Ammon's horn (tissue), 1 donor: ENCODE measurements at regions not wholly inside any gene's neighbourhood (a gene's known extent, or its start where the extent isn't known, plus 50 kb on each side); places are given as distances from the start of the nearest gene placed in this dataset.
"Not testable (repeated sequence)": the region's sequence is repeated elsewhere in the genome, so short reads cannot be mapped to it uniquely, and the experiment has no call there.

Experiments
- DNase-seq: peaks from one replicate; pipeline ENCODE4 v3.0.0-alpha.2; 2016; ENCODE audit warnings: low spot score

- DNase-seq: no peak
Observed at GRCh38 chr5:17400724-17401469, 97.1 kb upstream of the TAF11L2 start.

DNA sequence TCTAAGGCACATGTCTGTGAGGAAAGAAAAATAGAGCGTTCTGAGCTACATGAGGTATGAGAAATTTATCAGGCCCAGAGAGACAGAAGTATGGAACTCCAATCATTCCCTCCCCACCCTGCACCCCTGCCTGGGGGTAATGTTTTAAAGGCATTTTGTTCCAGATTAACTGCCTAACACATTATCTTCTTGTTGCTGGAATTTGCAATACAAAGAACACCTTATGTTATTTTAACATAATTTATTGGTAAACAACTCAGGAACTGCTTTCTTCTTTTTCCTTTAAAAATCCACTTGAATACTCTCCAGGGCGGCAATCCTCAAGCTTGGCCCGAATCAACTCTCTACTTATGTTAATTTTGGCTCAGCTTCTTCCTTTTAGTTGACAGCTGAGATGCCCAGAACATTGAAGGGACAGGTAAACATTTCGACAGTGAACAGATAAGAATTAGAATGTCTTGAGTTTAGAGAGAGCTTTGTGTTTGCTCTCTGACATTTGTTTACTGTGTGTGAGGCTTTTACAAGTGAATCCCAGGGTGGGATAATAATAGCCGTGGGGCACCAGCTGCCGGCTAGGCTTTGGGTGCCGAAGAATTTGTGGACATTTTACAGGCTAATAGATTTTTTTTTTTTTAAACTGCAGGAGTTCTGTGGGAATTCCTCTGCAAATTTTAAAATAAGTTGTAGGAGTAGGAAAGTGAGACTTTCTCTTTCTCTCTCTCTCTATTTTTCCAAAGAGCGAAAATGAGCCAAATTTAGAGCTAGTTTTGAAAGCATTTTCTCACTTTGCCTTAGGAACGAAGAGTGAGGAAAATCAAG lies 96.4 kb upstream of the TAF11L2 start:
- no peak for DNase-seq

GRCh38 chr5:17402289-17403121 lies 95.5 kb upstream of the TAF11L2 start:
- no peak for DNase-seq

- DNase-seq: no peak
Observed at GRCh38 chr5:17403695-17404490, 94.1 kb upstream of the TAF11L2 start.

DNA sequence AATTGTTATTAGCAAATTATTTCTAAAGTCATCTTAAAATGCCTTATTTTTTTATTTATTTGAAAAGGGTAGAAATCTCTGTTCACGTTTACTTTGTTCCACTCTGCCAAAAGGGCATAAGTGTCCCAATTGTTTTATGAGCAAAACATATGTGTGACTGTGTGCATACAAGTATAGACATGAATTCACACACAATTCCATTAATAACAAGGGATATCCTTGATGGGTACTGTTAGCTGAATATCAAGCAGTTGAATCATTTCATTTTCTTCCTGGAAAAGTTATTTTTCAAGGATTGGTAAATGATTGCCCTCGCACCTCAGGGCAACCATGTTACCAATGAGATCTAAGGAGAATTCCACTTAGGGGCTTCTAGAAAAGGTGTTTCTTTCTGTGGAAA lies 92.1 kb upstream of the TAF11L2 start:
- no peak for DNase-seq

DNA sequence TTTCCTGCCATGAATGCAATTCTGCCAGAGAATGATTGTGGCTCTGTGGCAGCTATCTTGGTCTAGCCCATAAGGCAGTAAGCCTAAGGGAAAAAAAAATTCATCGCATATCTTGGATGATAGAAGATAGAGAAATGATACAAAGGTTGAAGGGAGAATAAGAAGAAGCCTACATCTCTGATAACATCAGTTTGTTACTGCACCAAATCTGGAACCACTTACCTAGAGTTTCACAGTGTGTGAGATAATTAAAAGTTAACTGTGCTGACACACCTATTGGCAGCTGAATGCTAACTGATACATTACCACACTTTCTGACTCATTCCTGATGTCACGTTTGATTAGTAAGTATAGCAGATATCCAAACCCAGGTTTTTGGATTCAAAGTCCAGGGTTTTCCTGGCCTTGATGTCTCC lies 91.6 kb upstream of the TAF11L2 start:
- no peak for DNase-seq

DNA sequence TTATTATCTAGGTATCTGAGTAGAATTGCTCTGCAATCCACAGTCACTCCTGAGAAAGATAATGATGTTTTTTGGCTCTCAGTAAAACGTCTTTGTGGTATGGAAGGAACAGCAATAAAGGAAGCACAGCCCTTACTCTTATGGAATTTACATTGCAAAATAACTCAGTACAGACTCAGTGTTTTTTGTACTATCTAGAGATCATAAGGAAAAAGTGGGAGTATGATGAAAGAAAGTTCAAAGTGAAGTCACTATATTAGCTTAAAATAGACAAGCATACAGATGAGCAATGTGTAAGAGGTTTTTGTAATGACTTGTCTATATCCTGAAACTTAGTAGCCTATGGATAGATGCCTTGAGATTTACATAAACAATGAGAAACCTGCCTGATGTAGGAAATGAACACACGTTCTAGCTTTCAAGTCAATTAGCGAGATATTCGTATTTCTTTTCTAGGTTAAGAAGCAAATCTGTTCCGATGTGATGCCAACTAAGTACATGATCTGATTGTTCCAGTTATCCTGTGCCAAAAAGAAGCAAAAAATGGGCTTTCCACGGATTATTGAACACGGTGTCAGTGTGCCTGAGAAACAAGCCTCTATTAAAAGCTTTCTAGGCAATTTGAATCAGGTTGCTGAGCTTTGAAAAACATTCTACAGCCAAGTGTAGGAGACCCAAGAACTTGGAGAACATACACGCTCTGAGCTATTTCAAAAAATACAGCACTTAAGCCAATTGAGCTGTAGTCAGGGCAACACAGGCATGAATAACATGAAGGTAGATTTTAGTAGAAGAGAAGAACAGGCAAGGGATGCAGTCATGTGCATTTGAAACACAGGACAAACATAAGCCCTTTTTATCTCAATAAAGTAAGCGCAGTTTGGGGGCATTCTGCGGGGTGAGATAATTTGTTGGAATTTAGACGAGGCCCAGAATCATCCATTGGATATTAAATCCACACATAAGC lies 86.3 kb upstream of the TAF11L2 start:
- no peak for DNase-seq

GRCh38 chr5:17412760-17413671 lies 85.0 kb upstream of the TAF11L2 start:
- no peak for DNase-seq

GRCh38 chr5:17413691-17414090 lies 84.3 kb upstream of the TAF11L2 start:
- no peak for DNase-seq

GRCh38 chr5:17415321-17415758 lies 82.7 kb upstream of the TAF11L2 start:
- DNase-seq: no peak

DNA sequence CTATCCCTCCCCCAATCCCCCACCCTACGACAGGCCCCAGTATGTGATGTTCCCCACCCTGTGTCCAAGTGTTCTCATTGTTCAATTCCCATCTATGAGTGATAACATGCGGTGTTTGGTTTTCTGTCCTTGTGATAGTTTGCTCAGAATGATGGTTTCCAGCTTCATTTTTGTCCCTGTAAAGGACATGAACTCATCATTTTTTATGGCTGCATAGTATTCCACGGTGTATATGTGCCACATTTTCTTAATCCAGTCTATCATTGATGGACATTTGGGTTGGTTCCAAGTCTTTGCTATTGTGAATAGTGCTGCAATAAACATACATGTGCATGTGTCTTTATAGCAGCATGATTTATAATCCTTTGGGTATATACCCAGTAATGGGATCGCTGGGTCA lies 81.7 kb upstream of the TAF11L2 start:
- DNase-seq: not testable (repeated sequence)

- no peak for DNase-seq
Observed at GRCh38 chr5:17424674-17425073, 73.4 kb upstream of the TAF11L2 start.

- no peak for DNase-seq
Observed at GRCh38 chr5:17425385-17426070, 72.5 kb upstream of the TAF11L2 start.

GRCh38 chr5:17426104-17426749 lies 71.8 kb upstream of the TAF11L2 start:
- no peak for DNase-seq

GRCh38 chr5:17428176-17428800 lies 69.7 kb upstream of the TAF11L2 start:
- no peak for DNase-seq

- DNase-seq: no peak
Observed at GRCh38 chr5:17429353-17429752, 68.7 kb upstream of the TAF11L2 start.

DNA sequence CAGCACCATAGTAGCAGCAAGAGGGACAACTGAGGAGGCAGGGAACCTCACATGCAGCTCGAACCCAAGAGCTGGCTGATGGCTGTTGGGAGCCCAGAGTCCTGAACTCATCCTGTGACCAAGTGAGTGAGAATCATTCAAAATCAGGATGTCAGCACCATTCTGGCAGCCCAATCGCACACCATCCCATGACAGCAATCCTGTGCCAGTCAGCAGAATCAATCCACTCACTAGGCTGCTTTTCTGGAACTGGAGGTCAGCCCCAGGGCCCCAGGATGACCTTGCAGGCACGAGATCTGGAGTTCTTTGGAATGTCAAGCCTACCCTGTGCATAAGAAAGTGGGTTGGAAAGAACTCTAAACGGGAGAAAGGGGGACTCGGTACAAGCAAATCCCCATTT lies 67.8 kb upstream of the TAF11L2 start:
- no peak for DNase-seq
